ENCODE measurements at regions not wholly inside any gene's neighbourhood (a gene's known extent, or its start where the extent isn't known, plus 50 kb on each side); places are given as distances from the start of the nearest gene placed in this dataset.

- Histone ChIP-seq H3K36me3 (ENCODE audit: control insufficient read depth, insufficient read depth, low read length) (no peaks in the 10 kb centered on the region), H3K27ac (ENCODE audit: insufficient read depth, low read length) (no peak overlapping the region), H3K9ac (ENCODE audit: insufficient read depth, low read length) (no peak overlapping the region), H3K9me3 (ENCODE audit: control insufficient read depth, insufficient read depth, low read depth, low read length) (no peaks in the 10 kb centered on the region), H4K20me1 (ENCODE audit: control insufficient read depth, extremely low read depth, insufficient read depth, low read length) (no peaks in the 10 kb centered on the region), H3K4me3 (replicated peaks in 1 of 4; ENCODE audit: control extremely low read depth in 1 of 4, insufficient read depth in 1 of 4, low read depth in 3 of 4, low read length in 4 of 4) (no peak overlapping the region), H3K4me2 (ENCODE audit: extremely low read depth, insufficient read depth, low read length) (no peak overlapping the region), H3K79me2 (ENCODE audit: control insufficient read depth, insufficient read depth, low read length) (no peaks in the 10 kb centered on the region), H3K4me1 (ENCODE audit: control insufficient read depth, extremely low read depth, insufficient read depth, low read length) (no peaks in the 10 kb centered on the region), H3K27me3 (ENCODE audit: control insufficient read depth, insufficient read depth, low read length) (no peaks in the 10 kb centered on the region), H2AFZ (ENCODE audit: low read length) (no peak overlapping the region)
- no peak for TF ChIP-seq CTCF (conservative IDR thresholded peaks at IDR 0.05 in 1 of 2, IDR thresholded peaks at IDR 0.05 in 1 of 2; ENCODE audit: low read depth in 1 of 2, low read length in 2 of 2)
- no peak for TF ChIP-seq EZH2 (IDR thresholded peaks at IDR 0.05; ENCODE audit: low read length, missing control alignments)
- no peak for DNase-seq (ENCODE audit: low read depth in 2 of 2)
Measured at GRCh38 chr13:102980331-102980982, 85.8 kb downstream of the SLC10A2 start.

- H3K4me1 ChIP-seq (ENCODE audit: control insufficient read depth, extremely low read depth, insufficient read depth, low read length): no peaks in the 10 kb centered on the region
- H4K20me1 ChIP-seq (ENCODE audit: control insufficient read depth, extremely low read depth, insufficient read depth, low read length): no peaks in the 10 kb centered on the region
- H3K9ac ChIP-seq (ENCODE audit: insufficient read depth, low read length): no peak overlapping the region
- H3K9me3 ChIP-seq (ENCODE audit: control insufficient read depth, insufficient read depth, low read depth, low read length): no peaks in the 10 kb centered on the region
- no peak overlapping the region for H3K4me2 ChIP-seq (ENCODE audit: extremely low read depth, insufficient read depth, low read length)
- no peaks in the 10 kb centered on the region for H3K79me2 ChIP-seq (ENCODE audit: control insufficient read depth, insufficient read depth, low read length)
- TF ChIP-seq EZH2 (IDR thresholded peaks at IDR 0.05; ENCODE audit: low read length, missing control alignments): no peak
- TF ChIP-seq CTCF (conservative IDR thresholded peaks at IDR 0.05 in 1 of 2, IDR thresholded peaks at IDR 0.05 in 1 of 2; ENCODE audit: low read depth in 1 of 2, low read length in 2 of 2): no peak
- H2AFZ ChIP-seq (ENCODE audit: low read length): no peak overlapping the region
- no peak overlapping the region for H3K27ac ChIP-seq (ENCODE audit: insufficient read depth, low read length)
- peak overlapping the region in 1 of 4 experiments; percentile 44 for H3K4me3 ChIP-seq (replicated peaks in 1 of 4; ENCODE audit: control extremely low read depth in 1 of 4, insufficient read depth in 1 of 4, low read depth in 3 of 4, low read length in 4 of 4)
- H3K27me3 ChIP-seq (ENCODE audit: control insufficient read depth, insufficient read depth, low read length): no peaks in the 10 kb centered on the region
- H3K36me3 ChIP-seq (ENCODE audit: control insufficient read depth, insufficient read depth, low read length): no peaks in the 10 kb centered on the region
- peak in 1 of 2 donors; percentile 6 for DNase-seq (ENCODE audit: low read depth in 2 of 2)
Measured at GRCh38 chr13:102978168-102978567, 88.0 kb downstream of the SLC10A2 start.

- DNase-seq (ENCODE audit: low read depth in 2 of 2): no peak
- Histone ChIP-seq H2AFZ (ENCODE audit: low read length) (no peak overlapping the region), H3K4me2 (ENCODE audit: extremely low read depth, insufficient read depth, low read length) (no peak overlapping the region), H3K9ac (ENCODE audit: insufficient read depth, low read length) (no peak overlapping the region), H3K4me1 (ENCODE audit: control insufficient read depth, extremely low read depth, insufficient read depth, low read length) (no peaks in the 10 kb centered on the region), H3K4me3 (replicated peaks in 1 of 4; ENCODE audit: control extremely low read depth in 1 of 4, insufficient read depth in 1 of 4, low read depth in 3 of 4, low read length in 4 of 4) (peak overlapping the region in 1 of 4 experiments; percentile 44), H3K27me3 (ENCODE audit: control insufficient read depth, insufficient read depth, low read length) (no peaks in the 10 kb centered on the region), H3K9me3 (ENCODE audit: control insufficient read depth, insufficient read depth, low read depth, low read length) (no peaks in the 10 kb centered on the region), H3K27ac (ENCODE audit: insufficient read depth, low read length) (no peak overlapping the region), H3K36me3 (ENCODE audit: control insufficient read depth, insufficient read depth, low read length) (no peaks in the 10 kb centered on the region), H3K79me2 (ENCODE audit: control insufficient read depth, insufficient read depth, low read length) (no peaks in the 10 kb centered on the region), H4K20me1 (ENCODE audit: control insufficient read depth, extremely low read depth, insufficient read depth, low read length) (no peaks in the 10 kb centered on the region)
- no peak for TF ChIP-seq EZH2 (IDR thresholded peaks at IDR 0.05; ENCODE audit: low read length, missing control alignments)
- TF ChIP-seq CTCF (conservative IDR thresholded peaks at IDR 0.05 in 1 of 2, IDR thresholded peaks at IDR 0.05 in 1 of 2; ENCODE audit: low read depth in 1 of 2, low read length in 2 of 2): no peak
Measured at GRCh38 chr13:102977471-102977870, 88.7 kb downstream of the SLC10A2 start.

Data from fibroblast of lung (primary cell).